Colonic mucosa (tissue), 4 donors: ENCODE measurements at regions not wholly inside any gene's neighbourhood (a gene's known extent, or its start where the extent isn't known, plus 50 kb on each side); places are given as distances from the start of the nearest gene placed in this dataset.

Experiments used
- DNase-seq: peaks from one replicate; pipeline ENCODE4 v3.0.0-alpha.2; 2020
- H3K27ac ChIP-seq: fragments of 200-600 bp; one replicate; pipeline ENCODE4 v1.8.0; 2021
- H3K27me3 ChIP-seq: fragments of 200-600 bp; one replicate; pipeline ENCODE4 v1.8.0; 2021
- H3K36me3 ChIP-seq: fragments of 200-600 bp; one replicate; pipeline ENCODE4 v1.8.0; 2021
- H3K4me1 ChIP-seq: fragments of 200-600 bp; one replicate; pipeline ENCODE4 v1.8.0; 2021; ENCODE audit warnings: mild to moderate bottlenecking
- H3K4me3 ChIP-seq: fragments of 200-600 bp; one replicate; pipeline ENCODE4 v1.8.0; 2021
- H3K9ac ChIP-seq, 2 donors: one replicate each; pipeline ENCODE4 v1.7.0; 2013; ENCODE audit warnings: control low read depth in 2 of 2, low read depth in 2 of 2, low read length in 2 of 2
- H3K9me3 ChIP-seq: fragments of 200-600 bp; one replicate; pipeline ENCODE4 v1.8.0; 2021
- CTCF ChIP-seq: fragments of 200-600 bp; IDR thresholded peaks from one replicate; pipeline ENCODE4 v1.8.0; 2022; ENCODE audit warnings: antibody characterized with exemption, mild to moderate bottlenecking
- intact Hi-C: fragments of 100-400 bp; cut with DNase I; formaldehyde crosslinking; loops from one replicate; pipeline ENCODE4 v1.14.1; 2022
- donor health status: healthy.
- donor health status: DM: no; HTN: no; CAD: no.
- donor health status: DM: no; HTN: no; CAD: no.

- DNase-seq, result no peak
- H3K27me3 ChIP-seq, result peaks cover 7% of the 10 kb centered on the region
- TF ChIP-seq CTCF, result no peak
- peak overlapping the region in 1 of 2 donors; percentile 63 for H3K9ac ChIP-seq
- H3K9me3 ChIP-seq, result no peaks in the 10 kb centered on the region
- intact Hi-C loops, result no loop called here
- no peaks in the 10 kb centered on the region for H3K36me3 ChIP-seq
- peak overlapping the region; percentile 58 for H3K4me3 ChIP-seq
- H3K4me1 ChIP-seq, result no peaks in the 10 kb centered on the region
- H3K27ac ChIP-seq, result peak overlapping the region; percentile 66
Observed at GRCh38 chr10:21174715-21175495, 277.8 kb upstream of the NEBL start.

- Histone ChIP-seq H3K36me3 (no peaks in the 10 kb centered on the region), H3K4me3 (peak overlapping the region; percentile 58), H3K4me1 (no peaks in the 10 kb centered on the region), H3K9me3 (no peaks in the 10 kb centered on the region), H3K27ac (peak overlapping the region; percentile 66), H3K9ac (peak overlapping the region; percentile 3 to 63), H3K27me3 (peaks cover 7% of the 10 kb centered on the region)
- peak; percentile 65 for DNase-seq
- intact Hi-C loops, result no loop called here
- no peak for TF ChIP-seq CTCF
Observed at GRCh38 chr10:21173802-21174714, 276.9 kb upstream of the NEBL start.

DNA sequence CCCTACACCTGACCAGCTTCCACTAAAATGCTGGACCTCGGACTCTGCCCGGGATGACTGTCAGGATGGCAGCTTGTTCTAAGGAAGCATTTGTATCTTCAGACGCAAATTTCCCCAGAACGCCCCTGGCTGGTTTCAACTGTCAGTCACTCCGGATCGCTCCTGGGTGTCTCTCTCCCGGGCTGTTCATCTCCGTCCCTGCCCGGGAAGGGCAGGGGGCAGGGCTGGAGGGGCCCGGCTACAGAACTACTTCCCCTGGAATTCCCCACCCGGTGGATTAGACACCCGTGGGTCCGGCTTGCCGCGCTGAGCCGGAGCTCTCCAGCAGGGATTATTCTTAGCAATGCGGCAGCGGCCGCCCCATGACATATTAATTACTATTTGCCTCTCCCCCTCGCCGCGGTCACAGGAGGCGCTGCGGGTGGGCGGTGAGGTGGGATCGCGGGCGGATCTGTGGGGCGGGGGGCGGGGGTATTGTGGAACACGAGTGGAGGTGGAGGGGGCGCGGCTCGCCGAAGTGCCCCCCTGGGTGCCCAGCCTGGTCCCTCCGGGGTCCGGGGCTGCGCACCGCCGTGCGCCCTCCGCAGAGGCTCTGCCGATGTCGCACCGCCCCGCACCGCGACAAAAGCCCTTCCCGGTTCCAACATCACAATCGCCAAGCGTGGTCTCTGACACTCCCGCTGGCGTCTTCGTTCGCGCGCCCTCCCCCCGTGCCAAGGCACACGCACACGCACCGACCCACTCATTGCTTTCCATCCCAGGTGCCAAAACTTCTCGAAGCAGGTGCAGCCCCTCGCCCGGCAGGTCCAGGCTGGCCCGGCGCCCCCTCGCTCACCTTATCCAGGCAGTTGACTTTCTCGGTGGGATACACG, 276.1 kb upstream of the NEBL start:
- H3K4me1 ChIP-seq, result no peaks in the 10 kb centered on the region

GRCh38 chr10:21172542-21172929, 275.4 kb upstream of the NEBL start:
- Histone ChIP-seq H3K27ac (peak overlapping the region; percentile 66), H3K4me3 (peak overlapping the region; percentile 58), H3K4me1 (no peaks in the 10 kb centered on the region), H3K9me3 (no peaks in the 10 kb centered on the region), H3K9ac (peak overlapping the region in 1 of 2 donors; percentile 79), H3K36me3 (no peaks in the 10 kb centered on the region), H3K27me3 (peaks cover 7% of the 10 kb centered on the region)
- TF ChIP-seq CTCF, result no peak
- DNase-seq, result no peak
- intact Hi-C loops, result no loop called here

More for the DNA sequence above, 276.1 kb upstream of the NEBL start:
- Histone ChIP-seq H3K4me3 (peak overlapping the region; percentile 58), H3K27me3 (peaks cover 7% of the 10 kb centered on the region), H3K27ac (peak overlapping the region; percentile 66), H3K36me3 (no peaks in the 10 kb centered on the region), H3K9ac (peak overlapping the region; percentile 3 to 79), H3K9me3 (no peaks in the 10 kb centered on the region)
- TF ChIP-seq CTCF, result no peak
- intact Hi-C loops, result no loop called here
- peak; percentile 52 for DNase-seq
